ENCODE measurements at regions not wholly inside any gene's neighbourhood (a gene's known extent, or its start where the extent isn't known, plus 50 kb on each side); places are given as distances from the start of the nearest gene placed in this dataset.

GRCh38 chr3:163916596-163917560 lies 1161.4 kb downstream of the SI start:
- Histone ChIP-seq H3K9me3 (no peaks in the 10 kb centered on the region), H3K4me1 (no peaks in the 10 kb centered on the region), H3K27me3 (no peaks in the 10 kb centered on the region), H3K27ac (no peak overlapping the region), H3K4me3 (no peak overlapping the region), H3K36me3 (no peaks in the 10 kb centered on the region)
- intact Hi-C loops (cut with DNase I) = no loop called here
- DNase-seq = no peak
- 77 to 89% methylated on average over 4 of the region's 4 CpGs for WGBS, 2 donors
- TF ChIP-seq EP300 (IDR thresholded peaks at IDR 0.05) = no peak
- TF ChIP-seq POLR2AphosphoS5 (IDR thresholded peaks at IDR 0.05) = no peak
- no peak for TF ChIP-seq CTCF (IDR thresholded peaks at IDR 0.05)
- TF ChIP-seq POLR2A (IDR thresholded peaks at IDR 0.05) = no peak

GRCh38 chr3:163915280-163915679 lies 1163.0 kb downstream of the SI start:
- Histone ChIP-seq H3K27me3 (no peaks in the 10 kb centered on the region), H3K4me1 (no peaks in the 10 kb centered on the region), H3K9me3 (no peaks in the 10 kb centered on the region), H3K4me3 (no peak overlapping the region), H3K27ac (no peak overlapping the region), H3K36me3 (no peaks in the 10 kb centered on the region)
- TF ChIP-seq EP300 (IDR thresholded peaks at IDR 0.05) (no peak), CTCF (IDR thresholded peaks at IDR 0.05) (no peak)
- DNase-seq = no peak
- WGBS, 2 donors = 78 to 92% methylated on average over 2 of the region's 2 CpGs
- intact Hi-C loops (cut with DNase I) = no loop called here

DNA sequence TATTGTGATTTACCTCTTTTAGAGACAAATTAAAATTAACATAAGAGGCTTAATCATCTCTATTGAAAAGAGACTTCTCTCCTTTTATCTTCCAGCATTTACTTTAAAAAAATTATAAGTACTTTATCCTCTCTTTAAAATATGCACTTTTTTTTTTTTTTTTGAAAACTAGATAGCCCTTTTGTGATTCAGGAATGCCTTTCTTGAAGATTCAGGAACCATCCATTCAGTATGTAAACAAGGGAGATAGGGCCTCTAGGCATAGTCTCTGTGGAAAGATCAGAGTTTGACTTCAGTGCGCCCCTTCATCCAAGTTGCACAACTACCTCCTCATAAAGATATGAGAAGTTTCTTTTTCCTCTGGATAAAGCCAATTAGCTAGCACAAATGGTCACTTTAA lies 1163.7 kb downstream of the SI start:
- WGBS, 2 donors = 67 to 88% methylated on average over 1 of the region's 1 CpG
- no peak for DNase-seq
- H3K27me3 ChIP-seq = no peaks in the 10 kb centered on the region
- intact Hi-C loops (cut with DNase I) = no loop called here
- no peak overlapping the region for H3K27ac ChIP-seq
- no peaks in the 10 kb centered on the region for H3K9me3 ChIP-seq
- no peak overlapping the region for H3K4me3 ChIP-seq
- TF ChIP-seq POLR2AphosphoS5 (IDR thresholded peaks at IDR 0.05) (no peak), POLR2A (IDR thresholded peaks at IDR 0.05) (no peak), EP300 (IDR thresholded peaks at IDR 0.05) (no peak), CTCF (IDR thresholded peaks at IDR 0.05) (no peak)
- H3K4me1 ChIP-seq = no peaks in the 10 kb centered on the region
- H3K36me3 ChIP-seq = no peaks in the 10 kb centered on the region

DNA sequence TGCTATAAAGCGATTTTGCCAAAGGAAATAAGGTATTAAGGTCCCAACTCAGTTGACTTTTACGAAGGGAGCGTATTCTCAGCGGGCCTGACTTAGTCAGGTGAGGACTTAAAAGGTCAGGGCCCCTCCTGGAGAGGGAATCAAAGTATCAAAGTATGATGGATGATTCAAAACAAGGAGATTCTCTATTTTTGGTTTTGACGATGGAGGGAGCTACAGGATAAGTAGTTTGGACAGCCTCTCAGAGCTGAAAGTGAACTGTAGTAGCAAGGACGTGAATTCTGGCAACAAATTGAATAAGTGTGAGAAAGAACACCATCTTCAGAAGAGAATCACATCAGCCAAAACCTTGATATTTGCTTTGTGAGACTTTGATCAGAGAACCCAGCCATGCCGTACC lies 1186.5 kb downstream of the SI start:
- 81 to 90% methylated on average over 7 of the region's 7 CpGs for WGBS, 2 donors
- H3K9me3 ChIP-seq = no peaks in the 10 kb centered on the region
- no peaks in the 10 kb centered on the region for H3K36me3 ChIP-seq
- no peak overlapping the region for H3K4me3 ChIP-seq
- no peak for DNase-seq
- no peaks in the 10 kb centered on the region for H3K4me1 ChIP-seq
- H3K27ac ChIP-seq = no peak overlapping the region
- no peaks in the 10 kb centered on the region for H3K27me3 ChIP-seq
- intact Hi-C loops (cut with DNase I) = no loop called here
- TF ChIP-seq EP300 (IDR thresholded peaks at IDR 0.05) = no peak
- no peak for TF ChIP-seq POLR2A (IDR thresholded peaks at IDR 0.05)
- no peak for TF ChIP-seq CTCF (IDR thresholded peaks at IDR 0.05)
- no peak for TF ChIP-seq POLR2AphosphoS5 (IDR thresholded peaks at IDR 0.05)
